Osteoblast (primary cell): ENCODE measurements at regions not wholly inside any gene's neighbourhood (a gene's known extent, or its start where the extent isn't known, plus 50 kb on each side); places are given as distances from the start of the nearest gene placed in this dataset.

ENCODE experiments used
- DNase-seq: peaks from one replicate; pipeline ENCODE4 v3.0.0; 2011; ENCODE audit warnings: low spot score, mixed read lengths; ENCODE audit not compliant: insufficient read length; ENCODE audit errors: missing footprints
- H2AFZ ChIP-seq: 2 replicates; pipeline ENCODE4 v1.6.0; 2011; ENCODE audit warnings: mild to moderate bottlenecking, low read length
- H3K27ac ChIP-seq: 2 replicates; pipeline ENCODE4 v1.5.1; 2011; ENCODE audit warnings: mild to moderate bottlenecking, low read depth, low read length, moderate library complexity
- H3K27me3 ChIP-seq: 2 replicates; pipeline ENCODE4 v1.6.0; 2012; ENCODE audit warnings: mild to moderate bottlenecking, control low read depth, inconsistent platforms, low read length, moderate library complexity; ENCODE audit not compliant: insufficient read depth
- H3K36me3 ChIP-seq: 2 replicates; pipeline ENCODE4 v1.5.1; 2011; ENCODE audit warnings: mild to moderate bottlenecking, low read length, control low read depth, moderate library complexity; ENCODE audit not compliant: insufficient read depth
- H3K4me1 ChIP-seq: 2 replicates; pipeline ENCODE4 v1.5.1; 2011; ENCODE audit warnings: mild to moderate bottlenecking, low read length, control low read depth, moderate library complexity; ENCODE audit not compliant: insufficient read depth
- H3K4me2 ChIP-seq: 2 replicates; pipeline ENCODE4 v1.6.0; 2011; ENCODE audit warnings: mild to moderate bottlenecking, low read length; ENCODE audit not compliant: insufficient read depth
- H3K4me3 ChIP-seq: fragments of 200-600 bp; sonication (generic); 3 replicates; pipeline ENCODE4 v1.5.1; 2012; ENCODE audit warnings: mild to moderate bottlenecking, low read length, inconsistent platforms; ENCODE audit not compliant: insufficient read depth
- H3K79me2 ChIP-seq: 2 replicates; pipeline ENCODE4 v1.6.0; 2012; ENCODE audit warnings: mild to moderate bottlenecking, low read length, control low read depth, inconsistent platforms; ENCODE audit not compliant: insufficient read depth
- H3K9me3 ChIP-seq: 2 replicates; pipeline ENCODE4 v1.5.1; 2011; ENCODE audit warnings: low read depth, low read length, control low read depth
- H4K20me1 ChIP-seq: 2 replicates; pipeline ENCODE4 v1.6.0; 2012; ENCODE audit warnings: mild to moderate bottlenecking, low read length, control low read depth; ENCODE audit not compliant: insufficient read depth
- TF ChIP-seq, protein P1 (sequence below): IDR thresholded peaks from 2 replicates; pipeline ENCODE4 v1.5.1; 2011; ENCODE audit warnings: mild to moderate bottlenecking, low read depth, low read length, moderate library complexity; ENCODE audit errors: extremely low read depth

DNA sequence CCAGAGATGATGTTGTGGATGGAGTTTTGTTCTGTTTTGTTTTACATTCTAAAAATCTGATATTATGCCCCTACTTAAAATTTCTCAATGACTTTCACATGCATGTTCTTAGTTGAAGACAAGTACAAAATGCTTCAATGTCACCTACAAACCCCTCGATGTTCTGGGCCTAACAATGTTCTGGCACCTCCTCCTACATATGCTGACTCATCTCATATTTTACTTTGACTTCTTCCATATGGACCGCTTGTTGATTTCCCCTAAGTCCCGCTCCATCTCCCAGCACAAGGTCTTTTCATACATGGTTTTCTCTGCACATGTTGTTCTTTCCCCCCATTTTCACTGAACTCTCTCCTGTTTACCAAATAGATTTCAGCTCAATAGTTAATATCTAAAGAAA, 441.4 kb downstream of the CNTN6 start:
- no peak overlapping the region for H2AFZ ChIP-seq
- H3K27me3 ChIP-seq = no peaks in the 10 kb centered on the region
- H4K20me1 ChIP-seq = no peaks in the 10 kb centered on the region
- H3K79me2 ChIP-seq = no peaks in the 10 kb centered on the region
- H3K27ac ChIP-seq = no peak overlapping the region
- H3K4me3 ChIP-seq = no peak overlapping the region
- no peak overlapping the region for H3K4me2 ChIP-seq
- DNase-seq = no peak
- no peaks in the 10 kb centered on the region for H3K4me1 ChIP-seq
- TF ChIP-seq, protein P1, sequence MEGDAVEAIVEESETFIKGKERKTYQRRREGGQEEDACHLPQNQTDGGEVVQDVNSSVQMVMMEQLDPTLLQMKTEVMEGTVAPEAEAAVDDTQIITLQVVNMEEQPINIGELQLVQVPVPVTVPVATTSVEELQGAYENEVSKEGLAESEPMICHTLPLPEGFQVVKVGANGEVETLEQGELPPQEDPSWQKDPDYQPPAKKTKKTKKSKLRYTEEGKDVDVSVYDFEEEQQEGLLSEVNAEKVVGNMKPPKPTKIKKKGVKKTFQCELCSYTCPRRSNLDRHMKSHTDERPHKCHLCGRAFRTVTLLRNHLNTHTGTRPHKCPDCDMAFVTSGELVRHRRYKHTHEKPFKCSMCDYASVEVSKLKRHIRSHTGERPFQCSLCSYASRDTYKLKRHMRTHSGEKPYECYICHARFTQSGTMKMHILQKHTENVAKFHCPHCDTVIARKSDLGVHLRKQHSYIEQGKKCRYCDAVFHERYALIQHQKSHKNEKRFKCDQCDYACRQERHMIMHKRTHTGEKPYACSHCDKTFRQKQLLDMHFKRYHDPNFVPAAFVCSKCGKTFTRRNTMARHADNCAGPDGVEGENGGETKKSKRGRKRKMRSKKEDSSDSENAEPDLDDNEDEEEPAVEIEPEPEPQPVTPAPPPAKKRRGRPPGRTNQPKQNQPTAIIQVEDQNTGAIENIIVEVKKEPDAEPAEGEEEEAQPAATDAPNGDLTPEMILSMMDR = no peak
- no peaks in the 10 kb centered on the region for H3K9me3 ChIP-seq
- H3K36me3 ChIP-seq = no peaks in the 10 kb centered on the region

DNA sequence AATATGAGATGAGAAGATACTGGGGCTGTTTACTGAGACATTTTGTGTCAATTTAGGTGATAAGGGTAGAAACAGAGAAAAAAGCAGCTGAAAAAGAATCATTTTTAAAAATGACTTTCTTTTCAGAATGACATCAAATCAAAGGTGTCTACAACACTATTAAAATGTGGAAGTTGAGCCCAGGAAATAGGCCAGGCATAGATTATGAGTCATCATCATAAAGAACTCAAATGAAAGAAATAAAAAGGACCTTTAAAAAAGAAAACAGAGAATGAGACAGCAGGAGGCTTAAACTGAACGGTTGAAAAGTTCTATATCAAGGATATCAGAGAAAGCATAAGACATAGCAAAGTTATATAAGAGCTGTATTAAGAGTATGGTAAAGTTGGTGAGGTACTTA, 442.5 kb downstream of the CNTN6 start:
- no peak overlapping the region for H3K4me2 ChIP-seq
- no peaks in the 10 kb centered on the region for H3K27me3 ChIP-seq
- H3K36me3 ChIP-seq = no peaks in the 10 kb centered on the region
- H3K27ac ChIP-seq = no peak overlapping the region
- no peaks in the 10 kb centered on the region for H3K79me2 ChIP-seq
- H3K4me1 ChIP-seq = no peaks in the 10 kb centered on the region
- DNase-seq = no peak
- no peaks in the 10 kb centered on the region for H4K20me1 ChIP-seq
- TF ChIP-seq, protein P1 = no peak
- peaks cover 2% of the 10 kb centered on the region for H3K9me3 ChIP-seq
- no peak overlapping the region for H2AFZ ChIP-seq
- H3K4me3 ChIP-seq = no peak overlapping the region

DNA sequence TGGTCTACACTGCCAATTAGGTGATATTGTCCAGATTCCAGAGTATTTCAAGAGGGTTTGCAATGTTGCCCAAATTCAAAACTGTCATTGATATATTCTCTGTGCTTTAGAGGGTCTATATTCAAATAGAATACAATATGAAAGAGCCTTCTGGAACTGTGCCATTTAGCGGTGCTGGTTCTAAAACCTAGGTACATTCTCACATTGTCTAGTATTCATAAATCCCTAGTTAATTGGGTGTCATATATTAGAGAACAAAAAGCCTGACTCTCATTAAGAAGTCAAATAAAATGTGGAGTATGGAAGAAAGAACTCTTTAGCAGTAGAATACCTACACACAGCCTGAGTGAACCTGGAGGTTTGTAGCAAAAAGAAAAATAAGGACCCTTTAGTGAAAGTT, 447.9 kb downstream of the CNTN6 start:
- Histone ChIP-seq H3K79me2 (no peaks in the 10 kb centered on the region), H3K4me1 (no peaks in the 10 kb centered on the region), H3K9me3 (peaks cover 2% of the 10 kb centered on the region), H3K27me3 (no peaks in the 10 kb centered on the region), H2AFZ (no peak overlapping the region), H3K4me2 (no peak overlapping the region), H3K36me3 (no peaks in the 10 kb centered on the region), H3K27ac (no peak overlapping the region), H4K20me1 (no peaks in the 10 kb centered on the region), H3K4me3 (no peak overlapping the region)
- TF ChIP-seq, protein P1 = no peak
- DNase-seq = no peak

DNA sequence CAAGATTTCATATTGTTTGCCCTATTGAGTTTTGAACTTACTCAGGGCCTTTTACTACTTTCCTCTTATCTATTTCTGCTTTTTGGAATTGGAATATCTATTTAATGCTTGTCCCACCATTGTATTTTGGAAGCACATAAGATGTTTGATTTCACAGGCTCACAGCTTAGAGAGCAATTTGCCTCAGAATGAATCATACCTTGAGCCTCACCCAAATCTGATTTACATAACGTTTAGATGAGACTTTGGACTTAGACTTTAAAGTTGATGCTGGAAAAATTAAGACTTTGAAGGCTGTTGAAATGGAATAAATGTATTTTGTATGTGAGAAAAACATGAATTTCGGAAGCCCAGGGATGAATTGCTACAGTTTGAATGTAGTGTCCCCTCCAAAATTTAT, 458.9 kb downstream of the CNTN6 start:
- Histone ChIP-seq H3K4me1 (no peaks in the 10 kb centered on the region), H3K9me3 (no peaks in the 10 kb centered on the region), H3K79me2 (no peaks in the 10 kb centered on the region), H2AFZ (no peak overlapping the region), H4K20me1 (no peaks in the 10 kb centered on the region), H3K4me2 (no peak overlapping the region), H3K27me3 (no peaks in the 10 kb centered on the region), H3K27ac (no peak overlapping the region), H3K36me3 (no peaks in the 10 kb centered on the region), H3K4me3 (no peak overlapping the region)
- no peak for DNase-seq
- TF ChIP-seq, protein P1 = no peak
